ENCODE measurements at regions not wholly inside any gene's neighbourhood (a gene's known extent, or its start where the extent isn't known, plus 50 kb on each side); places are given as distances from the start of the nearest gene placed in this dataset.

- TF ChIP-seq, protein P1, sequence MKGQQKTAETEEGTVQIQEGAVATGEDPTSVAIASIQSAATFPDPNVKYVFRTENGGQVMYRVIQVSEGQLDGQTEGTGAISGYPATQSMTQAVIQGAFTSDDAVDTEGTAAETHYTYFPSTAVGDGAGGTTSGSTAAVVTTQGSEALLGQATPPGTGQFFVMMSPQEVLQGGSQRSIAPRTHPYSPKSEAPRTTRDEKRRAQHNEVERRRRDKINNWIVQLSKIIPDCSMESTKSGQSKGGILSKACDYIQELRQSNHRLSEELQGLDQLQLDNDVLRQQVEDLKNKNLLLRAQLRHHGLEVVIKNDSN (IDR thresholded peaks at IDR 0.05; ENCODE audit: borderline replicate concordance, low read depth), result no peak
- TF ChIP-seq NRF1 (IDR thresholded peaks at IDR 0.05; ENCODE audit: low read depth, low read length) (no peak), MXI1 (IDR thresholded peaks at IDR 0.05; ENCODE audit: low read depth, low read length) (no peak), YY1 (IDR thresholded peaks at IDR 0.05; ENCODE audit: low read depth) (no peak)
- TF ChIP-seq, protein P2, sequence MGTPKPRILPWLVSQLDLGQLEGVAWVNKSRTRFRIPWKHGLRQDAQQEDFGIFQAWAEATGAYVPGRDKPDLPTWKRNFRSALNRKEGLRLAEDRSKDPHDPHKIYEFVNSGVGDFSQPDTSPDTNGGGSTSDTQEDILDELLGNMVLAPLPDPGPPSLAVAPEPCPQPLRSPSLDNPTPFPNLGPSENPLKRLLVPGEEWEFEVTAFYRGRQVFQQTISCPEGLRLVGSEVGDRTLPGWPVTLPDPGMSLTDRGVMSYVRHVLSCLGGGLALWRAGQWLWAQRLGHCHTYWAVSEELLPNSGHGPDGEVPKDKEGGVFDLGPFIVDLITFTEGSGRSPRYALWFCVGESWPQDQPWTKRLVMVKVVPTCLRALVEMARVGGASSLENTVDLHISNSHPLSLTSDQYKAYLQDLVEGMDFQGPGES (IDR thresholded peaks at IDR 0.05; ENCODE audit: low read depth, low read length), result no peak
- TF ChIP-seq, protein P3, sequence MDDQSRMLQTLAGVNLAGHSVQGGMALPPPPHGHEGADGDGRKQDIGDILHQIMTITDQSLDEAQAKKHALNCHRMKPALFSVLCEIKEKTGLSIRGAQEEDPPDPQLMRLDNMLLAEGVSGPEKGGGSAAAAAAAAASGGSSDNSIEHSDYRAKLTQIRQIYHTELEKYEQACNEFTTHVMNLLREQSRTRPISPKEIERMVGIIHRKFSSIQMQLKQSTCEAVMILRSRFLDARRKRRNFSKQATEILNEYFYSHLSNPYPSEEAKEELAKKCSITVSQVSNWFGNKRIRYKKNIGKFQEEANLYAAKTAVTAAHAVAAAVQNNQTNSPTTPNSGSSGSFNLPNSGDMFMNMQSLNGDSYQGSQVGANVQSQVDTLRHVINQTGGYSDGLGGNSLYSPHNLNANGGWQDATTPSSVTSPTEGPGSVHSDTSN (IDR thresholded peaks at IDR 0.05), result no peak
Observed at GRCh38 chr1:114278911-114279310, 125.2 kb upstream of the SYT6 start (continued).

GRCh38 chr1:114278430-114278829, 124.8 kb upstream of the SYT6 start:
- H3K27ac ChIP-seq (ENCODE audit: low read depth in 2 of 2, low read length in 1 of 2), result no peak overlapping the region
- H3K9ac ChIP-seq, result no peak overlapping the region
- no peaks in the 10 kb centered on the region for H3K36me3 ChIP-seq (replicated peaks in 1 of 2; ENCODE audit: control insufficient read depth in 1 of 2, insufficient read depth in 2 of 2, low read length in 1 of 2)
- H3F3A ChIP-seq (replicated peaks; ENCODE audit: insufficient read depth), result no peaks in the 10 kb centered on the region
- DNase-seq, result no peak
- no peak overlapping the region for H2AFZ ChIP-seq (ENCODE audit: low read depth)
- H3K9me2 ChIP-seq, result no peaks in the 10 kb centered on the region
- ChIA-PET POLR2A (no interaction called here), CTCF (interaction anchor here (1.4 to 4.1 kb wide), 2 partner anchors 8 to 300 kb away, joined by 3 to 15 read pairs; partner anchors contain the start of gene OLFML3)
- H3K4me2 ChIP-seq, result no peak overlapping the region
- TF ChIP-seq TAF1 (IDR thresholded peaks at IDR 0.05; ENCODE audit: borderline replicate concordance, low read depth, low read length) (no peak), FOXM1 (IDR thresholded peaks at IDR 0.05; ENCODE audit: low read depth) (no peak), GABPA (IDR thresholded peaks at IDR 0.05; ENCODE audit: low read depth) (no peak), TEAD4 (IDR thresholded peaks at IDR 0.05; ENCODE audit: borderline replicate concordance, insufficient read depth) (no peak), RFX5 (IDR thresholded peaks at IDR 0.05; ENCODE audit: low read length) (no peak), RCOR1 (IDR thresholded peaks at IDR 0.05; ENCODE audit: low read length) (no peak), MAX (IDR thresholded peaks at IDR 0.05; ENCODE audit: low read depth) (no peak), USF2 (IDR thresholded peaks at IDR 0.05; ENCODE audit: borderline replicate concordance, low read depth, low read length) (no peak), SIN3A (IDR thresholded peaks at IDR 0.05; ENCODE audit: borderline replicate concordance, low read depth, low read length) (no peak), MXI1 (IDR thresholded peaks at IDR 0.05; ENCODE audit: low read depth, low read length) (no peak), GATA2 (CRISPR knock-in tag; IDR thresholded peaks at IDR 0.05) (no peak), ELF1 (IDR thresholded peaks at IDR 0.05) (no peak), MEF2A (IDR thresholded peaks at IDR 0.05; ENCODE audit: borderline replicate concordance, low read depth) (no peak), EP300 (IDR thresholded peaks at IDR 0.05; ENCODE audit: borderline replicate concordance in 1 of 2, low read depth in 1 of 2, low read length in 1 of 2) (no peak), NFIC (IDR thresholded peaks at IDR 0.05; ENCODE audit: borderline replicate concordance) (no peak)
- TF ChIP-seq, protein P4, sequence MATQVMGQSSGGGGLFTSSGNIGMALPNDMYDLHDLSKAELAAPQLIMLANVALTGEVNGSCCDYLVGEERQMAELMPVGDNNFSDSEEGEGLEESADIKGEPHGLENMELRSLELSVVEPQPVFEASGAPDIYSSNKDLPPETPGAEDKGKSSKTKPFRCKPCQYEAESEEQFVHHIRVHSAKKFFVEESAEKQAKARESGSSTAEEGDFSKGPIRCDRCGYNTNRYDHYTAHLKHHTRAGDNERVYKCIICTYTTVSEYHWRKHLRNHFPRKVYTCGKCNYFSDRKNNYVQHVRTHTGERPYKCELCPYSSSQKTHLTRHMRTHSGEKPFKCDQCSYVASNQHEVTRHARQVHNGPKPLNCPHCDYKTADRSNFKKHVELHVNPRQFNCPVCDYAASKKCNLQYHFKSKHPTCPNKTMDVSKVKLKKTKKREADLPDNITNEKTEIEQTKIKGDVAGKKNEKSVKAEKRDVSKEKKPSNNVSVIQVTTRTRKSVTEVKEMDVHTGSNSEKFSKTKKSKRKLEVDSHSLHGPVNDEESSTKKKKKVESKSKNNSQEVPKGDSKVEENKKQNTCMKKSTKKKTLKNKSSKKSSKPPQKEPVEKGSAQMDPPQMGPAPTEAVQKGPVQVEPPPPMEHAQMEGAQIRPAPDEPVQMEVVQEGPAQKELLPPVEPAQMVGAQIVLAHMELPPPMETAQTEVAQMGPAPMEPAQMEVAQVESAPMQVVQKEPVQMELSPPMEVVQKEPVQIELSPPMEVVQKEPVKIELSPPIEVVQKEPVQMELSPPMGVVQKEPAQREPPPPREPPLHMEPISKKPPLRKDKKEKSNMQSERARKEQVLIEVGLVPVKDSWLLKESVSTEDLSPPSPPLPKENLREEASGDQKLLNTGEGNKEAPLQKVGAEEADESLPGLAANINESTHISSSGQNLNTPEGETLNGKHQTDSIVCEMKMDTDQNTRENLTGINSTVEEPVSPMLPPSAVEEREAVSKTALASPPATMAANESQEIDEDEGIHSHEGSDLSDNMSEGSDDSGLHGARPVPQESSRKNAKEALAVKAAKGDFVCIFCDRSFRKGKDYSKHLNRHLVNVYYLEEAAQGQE (IDR thresholded peaks at IDR 0.05; ENCODE audit: low read depth, low read length), result no peak
- TF ChIP-seq, protein P2 (IDR thresholded peaks at IDR 0.05; ENCODE audit: low read depth, low read length), result no peak
- TF ChIP-seq, protein P3 (IDR thresholded peaks at IDR 0.05), result no peak
- no peaks in the 10 kb centered on the region for H3K79me2 ChIP-seq (ENCODE audit: insufficient read depth)
- no peak overlapping the region for H3K4me3 ChIP-seq (ENCODE audit: low read depth in 2 of 2, low read length in 1 of 2)
- peaks cover 16% of the 10 kb centered on the region; the same call in 1 of the 2 replicates for H3K27me3 ChIP-seq (ENCODE audit: insufficient read depth)
- peaks cover 5% of the 10 kb centered on the region in 2 experiments; a peak in 1 of 4 replicates for H3K4me1 ChIP-seq (ENCODE audit: control insufficient read depth in 1 of 2, insufficient read depth in 2 of 2, low read depth in 1 of 2, low read length in 1 of 2)
- H3K9me3 ChIP-seq, result no peaks in the 10 kb centered on the region
- H4K20me1 ChIP-seq (ENCODE audit: insufficient read depth), result no peaks in the 10 kb centered on the region
